ENCODE measurements at regions not wholly inside any gene's neighbourhood (a gene's known extent, or its start where the extent isn't known, plus 50 kb on each side); places are given as distances from the start of the nearest gene placed in this dataset.

GRCh38 chr3:80384811-80385210 is 617.0 kb upstream of the ROBO1 start:
- intact Hi-C loops (cut with DNase I) = no loop called here
- no peaks in the 10 kb centered on the region for H3K36me3 ChIP-seq
- H3K9me3 ChIP-seq = peaks cover 0 to 7% (median 2%) of the 10 kb centered on the region in 4 donors
- no peak overlapping the region for H3K4me3 ChIP-seq
- DNase-seq (ENCODE audit: extremely low spot score) = no peak
- H3K27ac ChIP-seq (replicated peaks in 1 of 4) = no peak overlapping the region
- TF ChIP-seq, protein P1, sequence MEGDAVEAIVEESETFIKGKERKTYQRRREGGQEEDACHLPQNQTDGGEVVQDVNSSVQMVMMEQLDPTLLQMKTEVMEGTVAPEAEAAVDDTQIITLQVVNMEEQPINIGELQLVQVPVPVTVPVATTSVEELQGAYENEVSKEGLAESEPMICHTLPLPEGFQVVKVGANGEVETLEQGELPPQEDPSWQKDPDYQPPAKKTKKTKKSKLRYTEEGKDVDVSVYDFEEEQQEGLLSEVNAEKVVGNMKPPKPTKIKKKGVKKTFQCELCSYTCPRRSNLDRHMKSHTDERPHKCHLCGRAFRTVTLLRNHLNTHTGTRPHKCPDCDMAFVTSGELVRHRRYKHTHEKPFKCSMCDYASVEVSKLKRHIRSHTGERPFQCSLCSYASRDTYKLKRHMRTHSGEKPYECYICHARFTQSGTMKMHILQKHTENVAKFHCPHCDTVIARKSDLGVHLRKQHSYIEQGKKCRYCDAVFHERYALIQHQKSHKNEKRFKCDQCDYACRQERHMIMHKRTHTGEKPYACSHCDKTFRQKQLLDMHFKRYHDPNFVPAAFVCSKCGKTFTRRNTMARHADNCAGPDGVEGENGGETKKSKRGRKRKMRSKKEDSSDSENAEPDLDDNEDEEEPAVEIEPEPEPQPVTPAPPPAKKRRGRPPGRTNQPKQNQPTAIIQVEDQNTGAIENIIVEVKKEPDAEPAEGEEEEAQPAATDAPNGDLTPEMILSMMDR (IDR thresholded peaks at IDR 0.05) = no peak
- TF ChIP-seq POLR2A (IDR thresholded peaks at IDR 0.05; ENCODE audit: low read depth) = no peak
- TF ChIP-seq EP300 (IDR thresholded peaks at IDR 0.05) = no peak
- TF ChIP-seq POLR2AphosphoS5 (IDR thresholded peaks at IDR 0.05) = no peak
- no peaks in the 10 kb centered on the region for H3K27me3 ChIP-seq
- WGBS = 80% methylated on average over 5 of the region's 5 CpGs
- no peaks in the 10 kb centered on the region for H3K4me1 ChIP-seq

DNA sequence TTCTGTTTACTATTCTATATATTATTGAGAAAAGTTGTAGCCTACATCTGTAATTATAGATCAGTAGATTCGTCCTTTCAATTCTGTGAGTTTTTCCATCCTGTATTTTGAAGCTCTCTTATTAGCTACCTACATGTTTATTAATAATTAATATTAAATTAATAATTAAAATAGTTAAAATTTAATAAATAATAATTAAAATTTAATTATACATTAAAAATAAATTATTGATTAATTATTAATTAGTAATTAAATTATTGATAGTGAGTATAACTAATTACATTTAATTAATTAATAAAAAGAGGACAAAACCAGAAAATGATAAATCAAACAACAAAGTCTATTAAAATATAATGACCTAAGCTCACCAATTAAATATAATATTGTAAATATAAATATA is 606.6 kb upstream of the ROBO1 start:
- WGBS = 89% methylated on average over 1 of the region's 1 CpG

DNA sequence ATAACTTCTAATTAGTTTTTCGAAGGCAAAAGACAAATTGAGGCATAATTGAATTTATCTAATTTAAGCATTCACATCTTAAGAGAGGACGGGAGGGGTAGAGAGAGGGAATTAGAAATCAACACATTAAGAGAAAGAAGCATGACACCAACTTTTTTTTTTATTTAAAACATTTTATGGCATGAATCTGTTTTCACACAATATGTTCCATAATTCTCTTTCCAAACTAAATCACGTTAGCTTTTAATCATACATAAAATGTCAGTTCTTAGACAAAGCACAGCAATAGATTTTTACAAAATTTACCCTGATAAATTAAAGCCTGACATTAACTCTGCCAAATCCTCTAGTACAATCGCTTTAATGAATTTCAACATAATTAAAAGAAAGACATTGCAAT is 600.8 kb upstream of the ROBO1 start:
- Histone ChIP-seq H3K27ac (replicated peaks in 1 of 4) (no peak overlapping the region), H3K9me3 (no peaks in the 10 kb centered on the region), H3K4me3 (no peak overlapping the region), H3K36me3 (no peaks in the 10 kb centered on the region), H3K27me3 (no peaks in the 10 kb centered on the region), H3K4me1 (no peaks in the 10 kb centered on the region)
- WGBS = 73% methylated on average over 4 of the region's 4 CpGs
- intact Hi-C loops (cut with DNase I) = no loop called here
- TF ChIP-seq, protein P1 (IDR thresholded peaks at IDR 0.05) = no peak
- TF ChIP-seq POLR2AphosphoS5 (IDR thresholded peaks at IDR 0.05) = no peak
- no peak for DNase-seq (ENCODE audit: extremely low spot score)

More for the DNA sequence above, 606.6 kb upstream of the ROBO1 start:
- TF ChIP-seq EP300 (IDR thresholded peaks at IDR 0.05) (no peak), POLR2AphosphoS5 (IDR thresholded peaks at IDR 0.05) (no peak), POLR2A (IDR thresholded peaks at IDR 0.05; ENCODE audit: low read depth) (no peak)
- TF ChIP-seq, protein P1 (IDR thresholded peaks at IDR 0.05) = no peak
- intact Hi-C loops (cut with DNase I) = no loop called here
- Histone ChIP-seq H3K9me3 (no peaks in the 10 kb centered on the region), H3K36me3 (no peaks in the 10 kb centered on the region), H3K4me3 (no peak overlapping the region), H3K4me1 (no peaks in the 10 kb centered on the region), H3K27ac (replicated peaks in 1 of 4) (no peak overlapping the region), H3K27me3 (no peaks in the 10 kb centered on the region)
- DNase-seq (ENCODE audit: extremely low spot score) = no peak

GRCh38 chr3:80366808-80367548 is 599.2 kb upstream of the ROBO1 start:
- Histone ChIP-seq H3K4me3 (no peak overlapping the region), H3K9me3 (no peaks in the 10 kb centered on the region), H3K36me3 (no peaks in the 10 kb centered on the region), H3K27me3 (no peaks in the 10 kb centered on the region), H3K4me1 (no peaks in the 10 kb centered on the region), H3K27ac (replicated peaks in 1 of 4) (no peak overlapping the region)
- DNase-seq (ENCODE audit: extremely low spot score) = no peak
- TF ChIP-seq POLR2AphosphoS5 (IDR thresholded peaks at IDR 0.05) = no peak
- no peak for TF ChIP-seq EP300 (IDR thresholded peaks at IDR 0.05)
- 68% methylated on average over 9 of the region's 9 CpGs for WGBS
- intact Hi-C loops (cut with DNase I) = no loop called here

- intact Hi-C loops (cut with DNase I) = no loop called here
- TF ChIP-seq POLR2AphosphoS5 (IDR thresholded peaks at IDR 0.05) (no peak), EP300 (IDR thresholded peaks at IDR 0.05) (no peak), POLR2A (IDR thresholded peaks at IDR 0.05; ENCODE audit: low read depth) (no peak)
- TF ChIP-seq, protein P1 (IDR thresholded peaks at IDR 0.05) = no peak
- no peaks in the 10 kb centered on the region for H3K36me3 ChIP-seq
- no peaks in the 10 kb centered on the region for H3K9me3 ChIP-seq
- DNase-seq (ENCODE audit: extremely low spot score) = no peak
- no peak overlapping the region for H3K27ac ChIP-seq (replicated peaks in 1 of 4)
- H3K4me1 ChIP-seq = no peaks in the 10 kb centered on the region
- H3K4me3 ChIP-seq = no peak overlapping the region
- no peaks in the 10 kb centered on the region for H3K27me3 ChIP-seq
Observed at GRCh38 chr3:80357761-80358160, 590.0 kb upstream of the ROBO1 start.

Measured in esophagus muscularis mucosa (tissue), 4 donors.